DMS53 (cell line): ENCODE measurements at regions not wholly inside any gene's neighbourhood (a gene's known extent, or its start where the extent isn't known, plus 50 kb on each side); places are given as distances from the start of the nearest gene placed in this dataset.
A peak's percentile ranks its signal among the peaks of the same experiment; 100 is the strongest.
"Not testable (repeated sequence)": the region's sequence is repeated elsewhere in the genome, so short reads cannot be mapped to it uniquely, and the experiment has no call there.

Experiments used
- DNase-seq: peaks from one replicate; lab custom pipeline; 2025; lab: John Stamatoyannopoulos, UW

- DNase-seq: no peak
Measured at GRCh38 chr10:121268863-121269432, 329.3 kb downstream of the FGFR2 start.

- no peak for DNase-seq
Measured at GRCh38 chr10:121270906-121271305, 327.3 kb downstream of the FGFR2 start.

GRCh38 chr10:121276046-121276445 lies 322.2 kb downstream of the FGFR2 start:
- DNase-seq: no peak

GRCh38 chr10:121276822-121277221 lies 321.4 kb downstream of the FGFR2 start:
- DNase-seq: no peak

GRCh38 chr10:121278386-121278785 lies 319.9 kb downstream of the FGFR2 start:
- DNase-seq: not testable (repeated sequence)

GRCh38 chr10:121281576-121281975 lies 316.7 kb downstream of the FGFR2 start:
- no peak for DNase-seq

- DNase-seq: no peak
Measured at GRCh38 chr10:121282264-121282663, 316.0 kb downstream of the FGFR2 start.

- DNase-seq: peak; percentile 37
Measured at GRCh38 chr10:121282797-121283515, 315.3 kb downstream of the FGFR2 start.

- DNase-seq: no peak
Measured at GRCh38 chr10:121284936-121285335, 313.3 kb downstream of the FGFR2 start.

- no peak for DNase-seq
Measured at GRCh38 chr10:121285406-121286196, 312.6 kb downstream of the FGFR2 start.

GRCh38 chr10:121288011-121288410 lies 310.2 kb downstream of the FGFR2 start:
- DNase-seq: no peak

GRCh38 chr10:121288864-121289661 lies 309.2 kb downstream of the FGFR2 start:
- DNase-seq: no peak

GRCh38 chr10:121289800-121290199 lies 308.4 kb downstream of the FGFR2 start:
- no peak for DNase-seq

- DNase-seq: no peak
Measured at GRCh38 chr10:121290674-121291073, 307.6 kb downstream of the FGFR2 start.

- DNase-seq: no peak
Measured at GRCh38 chr10:121291376-121291775, 306.9 kb downstream of the FGFR2 start.

- DNase-seq: no peak
Measured at GRCh38 chr10:121291823-121292222, 306.4 kb downstream of the FGFR2 start.

GRCh38 chr10:121292321-121292720 lies 305.9 kb downstream of the FGFR2 start:
- no peak for DNase-seq

- no peak for DNase-seq
Measured at GRCh38 chr10:121293110-121293509, 305.1 kb downstream of the FGFR2 start.

GRCh38 chr10:121294630-121295029 lies 303.6 kb downstream of the FGFR2 start:
- DNase-seq: no peak

GRCh38 chr10:121296378-121296777 lies 301.9 kb downstream of the FGFR2 start:
- no peak for DNase-seq

- no peak for DNase-seq
Measured at GRCh38 chr10:121296881-121297585, 301.2 kb downstream of the FGFR2 start.

- DNase-seq: no peak
Measured at GRCh38 chr10:121300723-121301122, 297.5 kb downstream of the FGFR2 start.
